ENCODE measurements at regions not wholly inside any gene's neighbourhood (a gene's known extent, or its start where the extent isn't known, plus 50 kb on each side); places are given as distances from the start of the nearest gene placed in this dataset.
"Not testable (repeated sequence)": the region's sequence is repeated elsewhere in the genome, so short reads cannot be mapped to it uniquely, and the experiment has no call there.

- TF ChIP-seq ZNF600, ZNF239, CTCF, ZNF843, ZNF558, ZNF707, ZNF521, ZNF121, ZNF223 (tag by site-specific recombination; IDR thresholded peaks at IDR 0.05): not testable (repeated sequence)
- TF ChIP-seq, protein P1, sequence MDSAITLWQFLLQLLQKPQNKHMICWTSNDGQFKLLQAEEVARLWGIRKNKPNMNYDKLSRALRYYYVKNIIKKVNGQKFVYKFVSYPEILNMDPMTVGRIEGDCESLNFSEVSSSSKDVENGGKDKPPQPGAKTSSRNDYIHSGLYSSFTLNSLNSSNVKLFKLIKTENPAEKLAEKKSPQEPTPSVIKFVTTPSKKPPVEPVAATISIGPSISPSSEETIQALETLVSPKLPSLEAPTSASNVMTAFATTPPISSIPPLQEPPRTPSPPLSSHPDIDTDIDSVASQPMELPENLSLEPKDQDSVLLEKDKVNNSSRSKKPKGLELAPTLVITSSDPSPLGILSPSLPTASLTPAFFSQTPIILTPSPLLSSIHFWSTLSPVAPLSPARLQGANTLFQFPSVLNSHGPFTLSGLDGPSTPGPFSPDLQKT (IDR thresholded peaks at IDR 0.05; ENCODE audit: borderline replicate concordance, low read depth, low read length): not testable (repeated sequence)
- TF ChIP-seq, protein P2, sequence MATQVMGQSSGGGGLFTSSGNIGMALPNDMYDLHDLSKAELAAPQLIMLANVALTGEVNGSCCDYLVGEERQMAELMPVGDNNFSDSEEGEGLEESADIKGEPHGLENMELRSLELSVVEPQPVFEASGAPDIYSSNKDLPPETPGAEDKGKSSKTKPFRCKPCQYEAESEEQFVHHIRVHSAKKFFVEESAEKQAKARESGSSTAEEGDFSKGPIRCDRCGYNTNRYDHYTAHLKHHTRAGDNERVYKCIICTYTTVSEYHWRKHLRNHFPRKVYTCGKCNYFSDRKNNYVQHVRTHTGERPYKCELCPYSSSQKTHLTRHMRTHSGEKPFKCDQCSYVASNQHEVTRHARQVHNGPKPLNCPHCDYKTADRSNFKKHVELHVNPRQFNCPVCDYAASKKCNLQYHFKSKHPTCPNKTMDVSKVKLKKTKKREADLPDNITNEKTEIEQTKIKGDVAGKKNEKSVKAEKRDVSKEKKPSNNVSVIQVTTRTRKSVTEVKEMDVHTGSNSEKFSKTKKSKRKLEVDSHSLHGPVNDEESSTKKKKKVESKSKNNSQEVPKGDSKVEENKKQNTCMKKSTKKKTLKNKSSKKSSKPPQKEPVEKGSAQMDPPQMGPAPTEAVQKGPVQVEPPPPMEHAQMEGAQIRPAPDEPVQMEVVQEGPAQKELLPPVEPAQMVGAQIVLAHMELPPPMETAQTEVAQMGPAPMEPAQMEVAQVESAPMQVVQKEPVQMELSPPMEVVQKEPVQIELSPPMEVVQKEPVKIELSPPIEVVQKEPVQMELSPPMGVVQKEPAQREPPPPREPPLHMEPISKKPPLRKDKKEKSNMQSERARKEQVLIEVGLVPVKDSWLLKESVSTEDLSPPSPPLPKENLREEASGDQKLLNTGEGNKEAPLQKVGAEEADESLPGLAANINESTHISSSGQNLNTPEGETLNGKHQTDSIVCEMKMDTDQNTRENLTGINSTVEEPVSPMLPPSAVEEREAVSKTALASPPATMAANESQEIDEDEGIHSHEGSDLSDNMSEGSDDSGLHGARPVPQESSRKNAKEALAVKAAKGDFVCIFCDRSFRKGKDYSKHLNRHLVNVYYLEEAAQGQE (tag by site-specific recombination; IDR thresholded peaks at IDR 0.05): not testable (repeated sequence)
- TF ChIP-seq, protein P3, sequence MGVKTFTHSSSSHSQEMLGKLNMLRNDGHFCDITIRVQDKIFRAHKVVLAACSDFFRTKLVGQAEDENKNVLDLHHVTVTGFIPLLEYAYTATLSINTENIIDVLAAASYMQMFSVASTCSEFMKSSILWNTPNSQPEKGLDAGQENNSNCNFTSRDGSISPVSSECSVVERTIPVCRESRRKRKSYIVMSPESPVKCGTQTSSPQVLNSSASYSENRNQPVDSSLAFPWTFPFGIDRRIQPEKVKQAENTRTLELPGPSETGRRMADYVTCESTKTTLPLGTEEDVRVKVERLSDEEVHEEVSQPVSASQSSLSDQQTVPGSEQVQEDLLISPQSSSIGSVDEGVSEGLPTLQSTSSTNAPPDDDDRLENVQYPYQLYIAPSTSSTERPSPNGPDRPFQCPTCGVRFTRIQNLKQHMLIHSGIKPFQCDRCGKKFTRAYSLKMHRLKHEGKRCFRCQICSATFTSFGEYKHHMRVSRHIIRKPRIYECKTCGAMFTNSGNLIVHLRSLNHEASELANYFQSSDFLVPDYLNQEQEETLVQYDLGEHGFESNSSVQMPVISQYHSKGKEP (tag by site-specific recombination; IDR thresholded peaks at IDR 0.05): not testable (repeated sequence)
Observed at GRCh38 chr20:58572428-58572763, 57.2 kb upstream of the APCDD1L start.

All from HEK293 (cell line).